H9 (cell line): ENCODE measurements at regions not wholly inside any gene's neighbourhood (a gene's known extent, or its start where the extent isn't known, plus 50 kb on each side); places are given as distances from the start of the nearest gene placed in this dataset.

ENCODE experiments used
- DNase-seq: peaks from one replicate; pipeline ENCODE4 v3.0.0-alpha.2; 2017
- H2AFZ ChIP-seq: one replicate; pipeline ENCODE4 v1.6.1; 2013; ENCODE audit warnings: mild to moderate bottlenecking, low read length, control low read depth, moderate library complexity
- H2AK5ac ChIP-seq: 2 replicates; pipeline ENCODE4 v1.6.1; 2013; ENCODE audit warnings: low read length, control low read depth, mixed read lengths; ENCODE audit not compliant: insufficient read length
- H2BK120ac ChIP-seq: one replicate; pipeline ENCODE4 v1.6.1; 2013; ENCODE audit warnings: low read depth, mild to moderate bottlenecking, low read length, control low read depth, inconsistent platforms; ENCODE audit not compliant: poor library complexity, severe bottlenecking
- H2BK12ac ChIP-seq: 2 replicates; pipeline ENCODE4 v1.6.1; 2013; ENCODE audit warnings: low read length, control low read depth, mixed read lengths, low read depth; ENCODE audit not compliant: insufficient read length
- H2BK15ac ChIP-seq: 2 replicates; pipeline ENCODE4 v1.6.1; 2013; ENCODE audit warnings: low read depth, low read length, control low read depth
- H2BK20ac ChIP-seq: one replicate; pipeline ENCODE4 v1.6.1; 2013; ENCODE audit warnings: low read depth, mild to moderate bottlenecking, low read length, control low read depth, inconsistent platforms; ENCODE audit not compliant: poor library complexity, severe bottlenecking
- H2BK5ac ChIP-seq: 2 replicates; pipeline ENCODE4 v1.6.1; 2013; ENCODE audit warnings: low read length, control low read depth, mixed read lengths; ENCODE audit not compliant: insufficient read length
- H3K14ac ChIP-seq: 2 replicates; pipeline ENCODE4 v1.6.1; 2013; ENCODE audit warnings: low read length, control low read depth; ENCODE audit not compliant: insufficient read depth
- H3K18ac ChIP-seq: 2 replicates; pipeline ENCODE4 v1.6.1; 2013; ENCODE audit warnings: low read depth, mild to moderate bottlenecking, mixed read lengths, low read length, control low read depth; ENCODE audit not compliant: insufficient read length
- H3K23ac ChIP-seq: 2 replicates; pipeline ENCODE4 v1.6.1; 2013; ENCODE audit warnings: low read length, control low read depth, mixed read lengths, low read depth; ENCODE audit not compliant: insufficient read length
- H3K23me2 ChIP-seq: 2 replicates; pipeline ENCODE4 v1.6.1; 2013; ENCODE audit warnings: low read depth, mild to moderate bottlenecking, mixed read lengths, low read length, control low read depth; ENCODE audit not compliant: insufficient read length, poor library complexity, severe bottlenecking
- H3K27ac ChIP-seq: 2 replicates; pipeline ENCODE4 v1.5.1; 2013; ENCODE audit warnings: low read length, control low read depth, mixed read lengths, low read depth; ENCODE audit not compliant: insufficient read length
- H3K27me3 ChIP-seq: 2 replicates; pipeline ENCODE4 v1.6.1; 2013; ENCODE audit warnings: low read length, control low read depth, inconsistent platforms; ENCODE audit not compliant: insufficient read depth
- H3K4ac ChIP-seq: 2 replicates; pipeline ENCODE4 v1.6.1; 2013; ENCODE audit warnings: low read depth, mild to moderate bottlenecking, control low read depth, inconsistent platforms, low read length, moderate library complexity
- H3K4me1 ChIP-seq: 2 replicates; pipeline ENCODE4 v1.6.1; 2013; ENCODE audit warnings: low read length, control low read depth, inconsistent platforms; ENCODE audit not compliant: insufficient read depth
- H3K4me2 ChIP-seq: 2 replicates; pipeline ENCODE4 v1.6.1; 2013; ENCODE audit warnings: low read length, control low read depth, mixed read lengths; ENCODE audit not compliant: insufficient read length, insufficient read depth
- H3K56ac ChIP-seq: 2 replicates; pipeline ENCODE4 v1.6.1; 2013; ENCODE audit warnings: low read depth, mild to moderate bottlenecking, mixed read lengths, low read length, control low read depth; ENCODE audit not compliant: insufficient read length
- H3K79me1 ChIP-seq: 2 replicates; pipeline ENCODE4 v1.6.1; 2013; ENCODE audit warnings: low read depth, mild to moderate bottlenecking, moderate library complexity, low read length, control low read depth, inconsistent platforms; ENCODE audit not compliant: insufficient read depth, poor library complexity, severe bottlenecking
- H3K79me2 ChIP-seq: 2 replicates; pipeline ENCODE4 v1.6.1; 2013; ENCODE audit warnings: low read length, control low read depth, inconsistent platforms; ENCODE audit not compliant: insufficient read depth
- H3K9ac ChIP-seq: 2 replicates; pipeline ENCODE4 v1.6.1; 2013; ENCODE audit warnings: low read length, control low read depth, mixed read lengths; ENCODE audit not compliant: insufficient read length; ENCODE audit errors: extremely low read depth
- H3K9me3 ChIP-seq: one replicate; pipeline ENCODE4 v1.6.1; 2013; ENCODE audit warnings: low read depth, low read length, inconsistent platforms; ENCODE audit not compliant: control insufficient read depth
- H3T11ph ChIP-seq: one replicate; pipeline ENCODE4 v1.6.1; 2013; ENCODE audit warnings: mild to moderate bottlenecking, low read length, control low read depth, inconsistent platforms
- H4K20me1 ChIP-seq: one replicate; pipeline ENCODE4 v1.6.1; 2013; ENCODE audit not compliant: control insufficient read depth, insufficient read length, insufficient read depth
- H4K5ac ChIP-seq: 2 replicates; pipeline ENCODE4 v1.6.1; 2013; ENCODE audit warnings: low read depth, mild to moderate bottlenecking, mixed read lengths, low read length, control low read depth; ENCODE audit not compliant: insufficient read length
- H4K8ac ChIP-seq: replicated peaks from 2 replicates; pipeline ENCODE4 v1.6.1; 2013; ENCODE audit warnings: low read length, control low read depth, mixed read lengths, low read depth; ENCODE audit not compliant: insufficient read length
- H4K91ac ChIP-seq: 2 replicates; pipeline ENCODE4 v1.6.1; 2013; ENCODE audit warnings: low read depth, mild to moderate bottlenecking, moderate library complexity, mixed read lengths, low read length, control low read depth; ENCODE audit not compliant: insufficient read length
- H3K27ac Mint-ChIP-seq, 3 experiments: 2 replicates in 2 of 3; 3 replicates in 1 of 3; pipeline ENCODE4 v1.8.0; 2020 to 2021; ENCODE audit warnings: mixed read lengths in 3 of 3, mild to moderate bottlenecking in 1 of 3, moderate library complexity in 1 of 3
- H3K27me3 Mint-ChIP-seq: 2 replicates; pipeline ENCODE4 v1.8.0; 2021; ENCODE audit warnings: low read depth, mild to moderate bottlenecking, moderate library complexity, mixed read lengths
- H3K36me3 Mint-ChIP-seq, 3 experiments: 2 replicates in 2 of 3; 3 replicates in 1 of 3; pipeline ENCODE4 v1.8.0; 2020 to 2021; ENCODE audit warnings: low read depth in 3 of 3, mixed read lengths in 3 of 3; ENCODE audit not compliant: insufficient read depth in 1 of 3
- H3K4me1 Mint-ChIP-seq, 2 experiments: 2 replicates each; pipeline ENCODE4 v1.8.0; 2020; ENCODE audit warnings: mixed read lengths in 2 of 2
- H3K4me3 Mint-ChIP-seq, 2 experiments: 2 replicates in 1 of 2; 3 replicates in 1 of 2; pipeline ENCODE4 v1.8.0; 2020 to 2021; ENCODE audit warnings: mild to moderate bottlenecking in 2 of 2, mixed read lengths in 2 of 2, moderate library complexity in 1 of 2
- H3K9me3 Mint-ChIP-seq, 2 experiments: 2 replicates in 1 of 2; 3 replicates in 1 of 2; pipeline ENCODE4 v1.8.0; 2020; ENCODE audit warnings: mild to moderate bottlenecking in 2 of 2, mixed read lengths in 2 of 2, moderate library complexity in 1 of 2
- WGBS: extraction: QIAGEN DNeasy Blood & Tissue Kit; methylation state at CpG from one replicate; pipeline ENCODE4 v1.1.7; 2013; ENCODE audit warnings: missing lambda C conversion rate, low lambda C conversion rate, mixed read lengths; ENCODE audit not compliant: insufficient read length; ENCODE audit errors: extremely low coverage; 5-methylcytosine and 5-hydroxymethylcytosine counted together
- TF ChIP-seq, protein P1 (sequence below): fragments of 200-600 bp; sonication (generic); conservative IDR thresholded peaks from 3 replicates; pipeline ENCODE4 v1.8.0; 2021; ENCODE audit warnings: antibody characterized with exemption, mild to moderate bottlenecking

DNA sequence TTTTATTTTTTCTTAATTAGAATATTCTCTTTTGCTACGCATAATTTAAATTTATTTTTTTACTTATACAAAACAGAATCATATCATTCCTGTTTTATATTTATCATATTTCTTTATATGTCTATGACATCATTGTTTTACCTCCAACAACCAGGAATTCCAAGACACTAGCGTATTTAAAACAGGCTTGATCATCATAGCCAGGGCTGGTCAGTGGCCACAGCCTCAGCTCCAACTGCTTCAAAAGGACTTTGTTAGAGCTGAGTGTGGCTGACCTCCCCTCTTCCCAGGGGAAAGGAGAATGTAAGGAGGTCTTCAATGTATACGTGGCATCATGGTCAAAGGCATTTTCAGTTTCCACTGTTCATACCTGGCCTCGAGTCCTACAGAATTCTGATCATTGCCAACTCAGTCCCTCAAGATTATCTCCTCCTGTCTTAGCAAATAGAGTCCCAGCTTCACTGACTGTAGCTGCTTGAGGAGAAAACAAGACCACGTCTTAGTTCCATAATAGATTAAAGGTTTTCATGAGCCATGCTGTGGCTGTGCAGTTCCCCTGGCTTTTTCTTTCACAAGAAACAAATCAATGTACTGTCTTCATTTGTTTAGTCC lies 444.0 kb downstream of the PTPRC start:
- H2BK12ac ChIP-seq, result no peak overlapping the region
- Mint-ChIP-seq H3K27me3 (no peaks in the 10 kb centered on the region), H3K4me3 (no peak overlapping the region), H3K9me3 (no peaks in the 10 kb centered on the region), H3K36me3 (no peaks in the 10 kb centered on the region), H3K27ac (no peak overlapping the region), H3K4me1 (no peaks in the 10 kb centered on the region)
- H3K27ac ChIP-seq, result no peak overlapping the region
- no peak overlapping the region for H2BK5ac ChIP-seq
- no peak overlapping the region for H2BK20ac ChIP-seq
- no peaks in the 10 kb centered on the region for H3K79me1 ChIP-seq
- no peak overlapping the region for H2BK15ac ChIP-seq
- no peak overlapping the region for H3K4me2 ChIP-seq
- no peaks in the 10 kb centered on the region for H4K20me1 ChIP-seq
- no peak overlapping the region for H4K5ac ChIP-seq
- H3K4ac ChIP-seq, result no peak overlapping the region
- H3K9ac ChIP-seq, result no peak overlapping the region
- no peaks in the 10 kb centered on the region for H3K79me2 ChIP-seq
- DNase-seq, result no peak
- H2AFZ ChIP-seq, result no peak overlapping the region
- no peak overlapping the region for H4K8ac ChIP-seq
- H3K4me1 ChIP-seq, result no peaks in the 10 kb centered on the region
- TF ChIP-seq, protein P1, sequence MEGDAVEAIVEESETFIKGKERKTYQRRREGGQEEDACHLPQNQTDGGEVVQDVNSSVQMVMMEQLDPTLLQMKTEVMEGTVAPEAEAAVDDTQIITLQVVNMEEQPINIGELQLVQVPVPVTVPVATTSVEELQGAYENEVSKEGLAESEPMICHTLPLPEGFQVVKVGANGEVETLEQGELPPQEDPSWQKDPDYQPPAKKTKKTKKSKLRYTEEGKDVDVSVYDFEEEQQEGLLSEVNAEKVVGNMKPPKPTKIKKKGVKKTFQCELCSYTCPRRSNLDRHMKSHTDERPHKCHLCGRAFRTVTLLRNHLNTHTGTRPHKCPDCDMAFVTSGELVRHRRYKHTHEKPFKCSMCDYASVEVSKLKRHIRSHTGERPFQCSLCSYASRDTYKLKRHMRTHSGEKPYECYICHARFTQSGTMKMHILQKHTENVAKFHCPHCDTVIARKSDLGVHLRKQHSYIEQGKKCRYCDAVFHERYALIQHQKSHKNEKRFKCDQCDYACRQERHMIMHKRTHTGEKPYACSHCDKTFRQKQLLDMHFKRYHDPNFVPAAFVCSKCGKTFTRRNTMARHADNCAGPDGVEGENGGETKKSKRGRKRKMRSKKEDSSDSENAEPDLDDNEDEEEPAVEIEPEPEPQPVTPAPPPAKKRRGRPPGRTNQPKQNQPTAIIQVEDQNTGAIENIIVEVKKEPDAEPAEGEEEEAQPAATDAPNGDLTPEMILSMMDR, result no peak
- no peak overlapping the region for H3K23ac ChIP-seq
- no peak overlapping the region for H3K56ac ChIP-seq
- H2BK120ac ChIP-seq, result no peak overlapping the region
- H3K23me2 ChIP-seq, result no peaks in the 10 kb centered on the region
- H4K91ac ChIP-seq, result no peak overlapping the region
- H3K18ac ChIP-seq, result no peak overlapping the region
- no CpG with 5 or more reads among the region's 5 CpGs for WGBS
- no peak overlapping the region for H3K14ac ChIP-seq
- H3K27me3 ChIP-seq, result no peaks in the 10 kb centered on the region
- H3T11ph ChIP-seq, result no peak overlapping the region
- no peaks in the 10 kb centered on the region for H3K9me3 ChIP-seq
- H2AK5ac ChIP-seq, result no peak overlapping the region
